ENCODE measurements at regions not wholly inside any gene's neighbourhood (a gene's known extent, or its start where the extent isn't known, plus 50 kb on each side); places are given as distances from the start of the nearest gene placed in this dataset.
"Not testable (repeated sequence)": the region's sequence is repeated elsewhere in the genome, so short reads cannot be mapped to it uniquely, and the experiment has no call there.

DNA sequence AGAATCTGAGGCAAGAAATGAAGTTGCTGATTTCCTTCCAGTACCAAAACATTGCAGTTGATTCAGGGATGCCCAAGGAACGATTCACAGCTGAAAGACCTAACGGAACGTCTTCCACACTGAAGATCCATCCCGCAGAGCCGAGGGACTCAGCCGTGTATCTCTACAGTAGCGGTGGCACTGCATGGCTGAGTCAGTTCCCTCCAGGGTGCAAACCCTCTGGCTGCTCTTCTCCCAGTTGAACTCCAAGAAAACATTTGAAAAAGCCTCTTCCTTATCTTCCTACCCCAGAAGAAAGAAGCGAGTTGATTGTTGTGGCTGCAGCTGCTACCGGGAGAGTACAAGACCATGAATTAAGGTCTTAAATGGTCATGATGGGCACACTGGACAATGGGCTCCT is 147.1 kb upstream of the PRSS1 start:
- no peak for DNase-seq

GRCh38 chr7:142598297-142598696 is 151.0 kb upstream of the PRSS1 start:
- DNase-seq = no peak

DNA sequence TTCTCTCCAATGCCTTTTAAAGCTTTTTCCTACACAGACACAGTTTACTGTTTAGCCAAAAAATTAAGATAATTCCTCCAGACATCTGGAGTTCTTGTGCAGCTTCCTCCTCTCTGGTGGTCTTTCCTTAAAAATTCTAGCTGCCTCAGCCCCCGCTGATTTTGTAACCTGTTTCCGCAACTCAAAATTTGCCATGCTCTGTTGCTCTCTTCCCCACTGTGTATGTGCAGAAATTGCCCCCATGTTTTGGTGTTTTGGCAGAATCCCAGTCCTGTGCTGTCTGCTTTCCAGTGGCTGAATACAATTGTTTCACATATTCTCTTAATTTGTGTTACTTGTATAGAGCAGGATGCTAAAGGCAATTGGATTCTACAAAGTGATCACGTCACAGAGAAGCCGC is 151.7 kb upstream of the PRSS1 start:
- DNase-seq = no peak

DNA sequence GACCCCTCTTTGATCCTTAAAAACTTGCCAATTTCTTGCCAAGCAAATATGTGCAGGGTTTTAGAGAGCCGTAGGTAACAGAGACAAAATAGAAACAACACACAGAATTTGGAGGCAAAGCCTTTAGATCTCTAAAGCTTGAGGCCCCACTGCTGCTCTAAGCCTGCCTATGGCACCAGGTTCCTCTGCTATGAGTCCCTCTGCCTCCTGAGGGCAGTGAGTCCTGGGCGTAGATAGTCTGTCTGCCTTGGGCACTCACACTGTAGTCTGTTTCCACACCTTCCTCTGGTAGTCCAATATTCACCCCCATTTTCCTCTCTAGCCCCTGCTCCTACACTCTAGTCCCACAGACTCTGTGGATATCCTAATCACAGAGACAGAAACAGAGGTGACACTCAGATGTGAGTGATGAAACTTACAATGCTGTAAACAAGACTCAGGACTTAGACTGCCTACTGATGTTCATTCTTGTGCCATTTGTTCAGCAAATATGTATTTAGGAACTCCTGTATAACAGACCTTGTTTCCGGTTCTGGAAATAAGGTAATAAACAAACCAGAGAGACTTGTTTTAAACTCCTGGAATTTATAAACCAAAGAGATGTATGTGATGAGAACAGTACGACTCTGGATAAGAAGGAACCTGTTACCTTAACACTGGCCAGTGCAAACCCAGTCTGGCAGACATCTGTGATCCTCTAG is 153.3 kb upstream of the PRSS1 start:
- no peak for DNase-seq

DNA sequence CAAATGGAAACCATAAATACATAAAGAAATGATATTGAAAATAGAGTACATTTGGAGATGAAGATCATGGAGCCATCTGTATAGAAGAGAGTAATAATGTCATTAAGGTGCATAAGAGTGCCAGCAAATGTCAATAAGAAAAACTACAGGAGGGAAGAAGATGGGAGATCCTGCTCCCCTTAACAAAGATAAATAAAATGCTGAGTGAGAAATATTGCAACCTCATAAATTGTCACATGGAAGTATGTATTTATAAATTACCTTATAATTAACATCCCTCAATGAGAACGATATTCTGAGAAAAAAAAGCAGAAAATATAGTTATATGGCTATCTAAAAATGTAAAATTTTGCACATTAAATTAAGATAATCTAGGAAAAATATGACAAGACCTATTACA is 155.2 kb upstream of the PRSS1 start:
- no peak for DNase-seq

GRCh38 chr7:142593106-142593505 is 156.2 kb upstream of the PRSS1 start:
- no peak for DNase-seq

GRCh38 chr7:142592664-142593063 is 156.6 kb upstream of the PRSS1 start:
- no peak for DNase-seq

DNA sequence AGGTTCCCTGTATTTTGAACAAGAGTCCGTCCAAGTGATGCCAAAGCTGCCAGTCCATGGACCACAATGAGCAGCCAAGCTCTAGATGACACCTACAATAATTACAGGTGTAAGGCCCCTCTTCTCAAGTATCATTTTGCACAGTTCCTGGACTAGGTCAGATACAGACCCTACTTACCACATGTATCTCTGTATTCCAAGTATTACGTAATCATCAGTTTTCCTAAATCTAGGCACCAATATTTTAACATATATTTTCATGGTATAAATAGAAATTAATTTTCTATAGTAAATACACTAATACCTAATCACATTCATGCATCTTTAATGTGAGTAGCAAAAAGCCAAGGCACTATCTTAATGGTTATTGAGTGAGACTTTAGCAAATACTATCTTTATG is 157.0 kb upstream of the PRSS1 start:
- no peak for DNase-seq

DNA sequence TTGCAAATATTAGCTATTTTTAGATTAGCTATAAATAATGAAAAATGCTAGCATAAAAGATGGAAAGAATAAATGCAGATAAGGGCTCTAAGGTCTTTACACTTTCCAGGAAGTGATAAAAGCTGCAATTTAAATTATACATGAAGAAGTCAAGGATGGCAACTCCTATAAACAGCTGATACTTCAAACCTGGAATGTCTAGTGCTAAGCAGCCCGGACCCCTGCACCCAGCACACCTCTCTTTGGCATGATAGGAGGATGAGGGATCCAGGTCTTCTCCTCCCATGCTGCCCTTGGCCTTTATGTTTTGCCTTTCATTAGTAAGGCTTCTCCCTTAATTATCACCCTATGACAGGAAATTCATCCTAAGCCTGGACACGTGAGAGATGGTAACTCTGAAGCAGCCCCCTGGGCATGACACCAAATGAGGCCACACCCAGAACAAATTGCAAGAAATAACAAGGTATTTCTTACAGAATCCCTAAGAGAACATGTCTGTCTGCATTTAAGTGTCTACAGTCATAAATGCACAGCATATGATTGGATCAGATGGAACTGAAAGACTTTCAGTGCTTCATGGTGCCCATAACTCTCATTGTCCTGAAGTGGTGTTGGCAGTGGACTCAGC is 158.3 kb upstream of the PRSS1 start:
- no peak for DNase-seq

DNA sequence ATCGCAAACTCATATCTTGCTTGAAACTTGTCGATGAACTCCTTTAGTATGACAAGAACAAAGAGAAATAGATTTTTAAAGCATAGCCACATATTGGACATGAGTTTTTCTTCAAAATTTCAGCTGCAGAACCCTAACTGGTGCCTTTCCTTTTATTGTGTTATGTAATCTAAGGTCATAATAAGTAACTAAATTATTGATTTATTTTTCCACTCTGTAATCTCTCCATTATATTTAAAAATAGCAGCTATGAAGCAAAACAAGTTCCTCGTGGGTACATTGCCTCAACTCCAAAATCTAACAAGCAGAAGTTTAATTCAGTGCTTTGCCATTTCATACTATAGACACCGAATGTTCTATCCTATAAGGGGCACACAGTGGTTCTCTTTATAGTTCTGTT is 159.2 kb upstream of the PRSS1 start:
- no peak for DNase-seq

- no peak for DNase-seq
Measured at GRCh38 chr7:142587578-142588191, 161.6 kb upstream of the PRSS1 start.

DNA sequence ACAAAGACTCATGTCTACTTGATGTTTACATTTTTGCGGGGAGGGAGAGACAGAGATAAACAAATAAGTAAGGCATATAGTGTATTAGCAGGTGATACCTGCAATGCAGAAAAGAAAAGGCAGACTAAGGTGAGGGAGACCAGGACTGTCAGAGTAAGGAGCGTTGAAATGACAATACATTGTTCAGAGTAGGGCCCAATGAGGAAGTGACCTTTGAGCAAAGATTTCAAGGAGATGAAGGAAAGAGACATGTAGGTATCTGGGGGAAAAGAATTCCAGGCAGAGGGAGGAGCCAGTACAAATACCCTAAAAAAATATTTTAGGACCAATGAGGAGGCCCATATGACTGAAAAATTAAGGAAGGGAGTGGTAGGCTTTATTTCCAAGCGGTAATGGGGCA is 162.7 kb upstream of the PRSS1 start:
- DNase-seq = no peak

- DNase-seq = no peak
Measured at GRCh38 chr7:142585425-142585824, 163.8 kb upstream of the PRSS1 start.

DNA sequence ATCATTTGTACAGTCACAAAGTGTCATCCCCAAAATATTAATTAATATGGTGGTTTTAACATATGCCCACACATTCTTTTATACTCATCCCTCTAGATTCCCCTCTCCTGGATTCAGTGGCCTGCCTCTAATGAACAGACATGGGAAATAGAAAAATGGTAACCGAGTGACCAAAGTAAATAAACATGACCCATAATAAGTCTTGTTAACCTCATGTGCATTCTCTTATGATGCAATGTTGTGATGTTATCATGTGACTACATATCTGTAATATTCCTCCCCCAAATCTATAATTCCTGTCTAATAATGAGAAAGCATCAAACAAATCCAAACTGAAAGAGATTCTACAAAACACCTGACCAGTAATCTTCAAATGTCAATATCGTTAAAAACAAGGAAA is 164.5 kb upstream of the PRSS1 start:
- no peak for DNase-seq

DNA sequence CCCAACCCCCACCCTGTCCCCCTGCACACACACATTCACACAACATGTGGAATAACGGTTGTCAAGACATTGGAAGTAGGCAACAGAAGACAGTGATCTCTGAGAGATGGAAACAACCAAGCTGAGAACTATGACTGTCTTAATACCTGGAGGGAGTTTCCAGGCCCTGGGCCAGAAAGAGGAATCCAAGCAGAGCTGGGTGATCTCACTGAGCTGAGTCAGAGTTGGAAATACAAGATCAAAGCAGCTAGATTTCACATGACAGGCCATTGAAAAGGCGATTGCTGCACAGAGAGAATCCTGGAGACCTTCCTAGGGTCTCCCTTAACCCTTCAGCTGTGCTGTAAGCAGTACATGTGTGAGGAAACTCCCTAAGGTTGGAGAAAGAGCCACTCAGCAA is 165.8 kb upstream of the PRSS1 start:
- no peak for DNase-seq

GRCh38 chr7:142582351-142582750 is 166.9 kb upstream of the PRSS1 start:
- no peak for DNase-seq

- DNase-seq = no peak
Measured at GRCh38 chr7:142581341-142581740, 167.9 kb upstream of the PRSS1 start.

DNA sequence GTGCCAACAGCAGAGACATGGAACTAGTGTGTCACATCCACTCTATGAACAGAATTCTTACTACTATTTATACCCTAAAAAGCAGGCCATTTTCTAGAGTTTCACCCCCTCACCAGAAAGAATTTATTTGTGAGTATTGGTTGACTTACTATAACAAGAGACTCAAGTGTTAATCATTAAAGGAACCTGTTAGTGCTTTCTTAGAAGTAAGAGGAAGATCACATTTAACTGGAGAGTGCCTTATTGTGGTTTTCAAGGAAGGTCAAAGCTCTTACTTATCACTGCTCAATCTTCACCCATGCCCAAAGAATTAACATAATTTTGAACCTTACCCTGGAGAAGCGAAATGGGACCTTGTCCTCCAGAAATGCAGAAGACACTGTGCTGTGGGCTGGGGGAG is 169.3 kb upstream of the PRSS1 start:
- DNase-seq = no peak

- not testable (repeated sequence) for DNase-seq
Measured at GRCh38 chr7:142575351-142575750, 173.9 kb upstream of the PRSS1 start.

GRCh38 chr7:142571581-142571980 is 177.7 kb upstream of the PRSS1 start:
- DNase-seq = no peak

DNA sequence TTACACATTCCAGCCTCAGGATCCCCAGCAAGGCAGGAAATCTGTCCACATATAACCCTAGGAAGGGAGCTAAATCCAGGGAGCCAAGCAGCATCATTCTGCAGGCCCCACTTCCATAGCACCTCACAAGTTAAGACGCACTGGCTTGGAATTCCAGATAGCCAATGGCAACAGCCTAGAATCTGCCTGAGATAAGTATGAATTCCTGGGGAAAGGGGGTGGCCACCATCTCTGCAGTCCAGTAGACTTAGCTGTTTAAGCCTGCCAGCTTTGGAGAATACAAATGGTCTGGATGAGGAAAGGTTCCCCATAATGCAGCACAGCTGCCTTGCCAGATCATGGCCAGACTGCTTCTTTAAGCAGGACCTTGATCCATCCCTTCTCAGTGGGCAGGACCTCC is 179.4 kb upstream of the PRSS1 start:
- no peak for DNase-seq

- no peak for DNase-seq
Measured at GRCh38 chr7:142568435-142569097, 180.7 kb upstream of the PRSS1 start.

GRCh38 chr7:142567201-142568075 is 181.8 kb upstream of the PRSS1 start:
- no peak for DNase-seq

Measured in activated CD8-positive, alpha-beta memory T cell treated with anti-CD3 and anti-CD28 coated beads, Interleukin-2, amount 50 U/mL, for 48 hours (primary cell).